ENCODE measurements at regions not wholly inside any gene's neighbourhood (a gene's known extent, or its start where the extent isn't known, plus 50 kb on each side); places are given as distances from the start of the nearest gene placed in this dataset.

DNA sequence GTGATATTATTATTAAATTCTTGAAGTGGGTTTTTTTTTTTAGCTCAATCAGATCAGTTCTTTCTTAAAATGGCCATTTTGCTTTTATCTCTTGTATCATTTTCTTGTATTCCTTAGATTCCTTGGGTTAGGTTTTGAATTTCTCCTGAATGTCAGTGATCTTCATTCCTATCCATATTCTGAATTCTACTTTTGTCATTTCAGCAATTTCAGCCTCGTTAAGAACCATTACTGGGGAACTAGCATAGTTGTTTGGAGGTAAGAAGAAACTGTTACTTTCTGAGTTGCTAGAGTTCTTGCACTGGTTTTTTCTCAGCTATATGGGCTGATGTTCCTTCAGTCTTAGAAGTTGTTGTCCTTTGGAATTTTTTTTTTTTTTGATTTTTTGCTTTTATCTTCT, 293.1 kb downstream of the MAP2K4 start:
- H3K4me3 ChIP-seq (ENCODE audit: low read depth, low read length) = no peak overlapping the region
- TF ChIP-seq, protein P1, sequence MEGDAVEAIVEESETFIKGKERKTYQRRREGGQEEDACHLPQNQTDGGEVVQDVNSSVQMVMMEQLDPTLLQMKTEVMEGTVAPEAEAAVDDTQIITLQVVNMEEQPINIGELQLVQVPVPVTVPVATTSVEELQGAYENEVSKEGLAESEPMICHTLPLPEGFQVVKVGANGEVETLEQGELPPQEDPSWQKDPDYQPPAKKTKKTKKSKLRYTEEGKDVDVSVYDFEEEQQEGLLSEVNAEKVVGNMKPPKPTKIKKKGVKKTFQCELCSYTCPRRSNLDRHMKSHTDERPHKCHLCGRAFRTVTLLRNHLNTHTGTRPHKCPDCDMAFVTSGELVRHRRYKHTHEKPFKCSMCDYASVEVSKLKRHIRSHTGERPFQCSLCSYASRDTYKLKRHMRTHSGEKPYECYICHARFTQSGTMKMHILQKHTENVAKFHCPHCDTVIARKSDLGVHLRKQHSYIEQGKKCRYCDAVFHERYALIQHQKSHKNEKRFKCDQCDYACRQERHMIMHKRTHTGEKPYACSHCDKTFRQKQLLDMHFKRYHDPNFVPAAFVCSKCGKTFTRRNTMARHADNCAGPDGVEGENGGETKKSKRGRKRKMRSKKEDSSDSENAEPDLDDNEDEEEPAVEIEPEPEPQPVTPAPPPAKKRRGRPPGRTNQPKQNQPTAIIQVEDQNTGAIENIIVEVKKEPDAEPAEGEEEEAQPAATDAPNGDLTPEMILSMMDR (IDR thresholded peaks at IDR 0.05; ENCODE audit: borderline replicate concordance, insufficient read depth, low read depth, low read length) = no peak

GRCh38 chr17:12316021-12316420, 295.3 kb downstream of the MAP2K4 start:
- TF ChIP-seq, protein P1 (IDR thresholded peaks at IDR 0.05; ENCODE audit: borderline replicate concordance, insufficient read depth, low read depth, low read length) = no peak
- H3K4me3 ChIP-seq (ENCODE audit: low read depth, low read length) = no peak overlapping the region

DNA sequence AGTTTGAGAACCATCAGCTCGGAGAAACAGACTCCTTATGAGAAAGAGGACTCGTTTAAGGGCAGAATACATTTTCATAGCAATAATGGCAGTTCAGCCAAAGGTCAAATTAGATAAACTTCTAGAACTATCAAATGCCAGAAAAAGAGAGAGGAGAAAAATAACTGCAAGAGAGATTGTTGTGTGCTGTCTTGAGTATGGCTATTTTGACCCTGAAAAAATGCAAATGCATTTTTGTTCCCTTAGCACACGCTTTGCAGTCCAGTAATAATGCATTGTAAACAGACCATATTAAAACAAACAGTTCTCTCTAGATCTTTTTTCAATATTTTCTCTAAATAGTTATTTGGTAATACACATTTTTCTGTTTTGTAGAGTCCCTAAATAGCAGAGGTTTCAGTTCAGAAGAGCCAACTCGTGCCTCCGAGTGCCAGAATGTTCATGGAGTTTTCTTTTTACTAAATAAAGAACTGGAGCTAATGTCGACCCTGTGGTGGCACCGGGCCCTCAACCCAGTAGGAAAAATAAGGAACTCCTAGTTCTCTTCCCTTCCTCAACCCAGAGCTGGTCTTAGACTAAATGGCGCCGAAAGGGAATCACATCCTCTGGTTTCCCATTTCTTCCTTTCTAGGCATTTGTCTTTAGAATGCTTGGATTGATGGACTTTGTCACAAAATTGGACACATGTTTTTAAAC, 298.0 kb downstream of the MAP2K4 start:
- H3K4me3 ChIP-seq (ENCODE audit: low read depth, low read length) = no peak overlapping the region
- TF ChIP-seq, protein P1 (IDR thresholded peaks at IDR 0.05; ENCODE audit: borderline replicate concordance, insufficient read depth, low read depth, low read length) = no peak

- H3K4me3 ChIP-seq (ENCODE audit: low read depth, low read length) = no peak overlapping the region
- TF ChIP-seq, protein P1 (IDR thresholded peaks at IDR 0.05; ENCODE audit: borderline replicate concordance, insufficient read depth, low read depth, low read length) = no peak
Measured at GRCh38 chr17:12320286-12320685, 299.6 kb downstream of the MAP2K4 start.

DNA sequence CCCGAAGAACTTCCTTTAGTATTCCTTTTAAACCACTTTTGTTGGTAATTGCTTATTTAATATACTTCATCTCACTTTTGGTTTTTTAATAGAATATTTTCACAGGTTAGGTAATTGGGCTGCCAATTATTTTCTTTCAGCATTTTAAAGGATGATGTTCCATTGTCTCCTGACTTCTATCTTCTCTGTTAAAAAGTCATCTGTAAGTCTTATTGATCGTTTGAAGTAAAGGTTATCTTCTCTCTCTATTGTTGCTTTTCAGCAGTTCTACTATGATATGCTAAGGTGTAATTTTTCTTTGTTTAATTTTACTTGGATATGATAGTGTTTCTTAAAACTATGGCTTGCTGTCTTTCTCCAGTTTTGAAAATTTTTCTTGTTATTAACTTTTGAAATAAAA, 307.5 kb downstream of the MAP2K4 start:
- no peak overlapping the region for H3K4me3 ChIP-seq (ENCODE audit: low read depth, low read length)
- TF ChIP-seq, protein P1 (IDR thresholded peaks at IDR 0.05; ENCODE audit: borderline replicate concordance, insufficient read depth, low read depth, low read length) = no peak

- TF ChIP-seq, protein P1 (IDR thresholded peaks at IDR 0.05; ENCODE audit: borderline replicate concordance, insufficient read depth, low read depth, low read length) = no peak
- no peak overlapping the region for H3K4me3 ChIP-seq (ENCODE audit: low read depth, low read length)
Measured at GRCh38 chr17:12330456-12330855, 309.8 kb downstream of the MAP2K4 start.

- TF ChIP-seq, protein P1 (IDR thresholded peaks at IDR 0.05; ENCODE audit: borderline replicate concordance, insufficient read depth, low read depth, low read length) = no peak
- no peak overlapping the region for H3K4me3 ChIP-seq (ENCODE audit: low read depth, low read length)
Measured at GRCh38 chr17:12341328-12341727, 320.7 kb downstream of the MAP2K4 start.
